Neutrophil (primary cell): ENCODE measurements at regions not wholly inside any gene's neighbourhood (a gene's known extent, or its start where the extent isn't known, plus 50 kb on each side); places are given as distances from the start of the nearest gene placed in this dataset.

ENCODE experiments used
- H3K27ac ChIP-seq: fragments of 200-600 bp; sonication (generic); 2 replicates; pipeline ENCODE4 v1.5.1; 2016; ENCODE audit warnings: mild to moderate bottlenecking, moderate library complexity
- H3K27me3 ChIP-seq: fragments of 200-600 bp; sonication (generic); 2 replicates; pipeline ENCODE4 v1.6.0; 2016; ENCODE audit warnings: mild to moderate bottlenecking
- H3K36me3 ChIP-seq: fragments of 200-600 bp; sonication (generic); 2 replicates; pipeline ENCODE4 v1.5.1; 2017
- H3K4me1 ChIP-seq, 2 experiments: fragments of 200-600 bp in 1 of 2; sonication (generic) in 1 of 2; 1 replicate in 1 of 2; 2 replicates in 1 of 2; pipeline versions ENCODE4 v1.5.1 to v1.6.1; 2013 to 2016; ENCODE audit warnings: low read depth in 1 of 2, low read length in 1 of 2, mild to moderate bottlenecking in 1 of 2, moderate library complexity in 1 of 2; ENCODE audit not compliant: control insufficient read depth in 1 of 2, insufficient read depth in 1 of 2
- H3K4me3 ChIP-seq, 2 experiments: fragments of 200-600 bp in 1 of 2; sonication (generic) in 1 of 2; 1 replicate in 1 of 2; 2 replicates in 1 of 2; pipeline ENCODE4 v1.5.1; 2013 to 2016; ENCODE audit warnings: low read depth in 1 of 2, low read length in 1 of 2, mild to moderate bottlenecking in 1 of 2, moderate library complexity in 1 of 2
- H3K9me3 ChIP-seq: fragments of 200-600 bp; sonication (generic); 2 replicates; pipeline ENCODE4 v1.5.1; 2016
- CTCF ChIP-seq: fragments of 200-600 bp; sonication (generic); IDR thresholded peaks from 2 replicates; pipeline ENCODE4 v1.5.1; 2016; ENCODE audit warnings: antibody characterized with exemption

GRCh38 chr1:90386899-90387720 is 330.0 kb downstream of the BARHL2 start:
- peaks cover 3% of the 10 kb centered on the region for H3K27me3 ChIP-seq
- H3K4me1 ChIP-seq: no peaks in the 10 kb centered on the region
- no peaks in the 10 kb centered on the region for H3K36me3 ChIP-seq
- no peak overlapping the region for H3K4me3 ChIP-seq
- TF ChIP-seq CTCF: no peak
- no peak overlapping the region for H3K27ac ChIP-seq
- H3K9me3 ChIP-seq: no peaks in the 10 kb centered on the region

- H3K4me3 ChIP-seq: no peak overlapping the region
- no peaks in the 10 kb centered on the region for H3K4me1 ChIP-seq
- no peak overlapping the region for H3K27ac ChIP-seq
- no peaks in the 10 kb centered on the region for H3K36me3 ChIP-seq
- TF ChIP-seq CTCF: no peak
- peaks cover 7% of the 10 kb centered on the region for H3K27me3 ChIP-seq
- no peaks in the 10 kb centered on the region for H3K9me3 ChIP-seq
These were observed 332.9 kb downstream of the BARHL2 start for GRCh38 chr1:90384193-90384592.

- no peak overlapping the region for H3K27ac ChIP-seq
- H3K27me3 ChIP-seq: peaks cover 7% of the 10 kb centered on the region
- H3K9me3 ChIP-seq: no peaks in the 10 kb centered on the region
- H3K4me3 ChIP-seq: no peak overlapping the region
- H3K4me1 ChIP-seq: no peaks in the 10 kb centered on the region
- no peaks in the 10 kb centered on the region for H3K36me3 ChIP-seq
- no peak for TF ChIP-seq CTCF
These were observed 334.9 kb downstream of the BARHL2 start for GRCh38 chr1:90382161-90382560.

- no peaks in the 10 kb centered on the region for H3K9me3 ChIP-seq
- H3K27ac ChIP-seq: no peak overlapping the region
- no peaks in the 10 kb centered on the region for H3K4me1 ChIP-seq
- H3K4me3 ChIP-seq: no peak overlapping the region
- no peak for TF ChIP-seq CTCF
- peaks cover 8% of the 10 kb centered on the region for H3K27me3 ChIP-seq
- H3K36me3 ChIP-seq: no peaks in the 10 kb centered on the region
These were observed 335.5 kb downstream of the BARHL2 start for GRCh38 chr1:90381598-90381997.

- TF ChIP-seq CTCF: no peak
- peaks cover 4% of the 10 kb centered on the region for H3K27me3 ChIP-seq
- no peaks in the 10 kb centered on the region for H3K4me1 ChIP-seq
- H3K27ac ChIP-seq: no peak overlapping the region
- no peaks in the 10 kb centered on the region for H3K9me3 ChIP-seq
- no peak overlapping the region for H3K4me3 ChIP-seq
- H3K36me3 ChIP-seq: no peaks in the 10 kb centered on the region
These were observed 345.7 kb downstream of the BARHL2 start for GRCh38 chr1:90371448-90371813.
